GM21619 (cell line): ENCODE measurements at regions not wholly inside any gene's neighbourhood (a gene's known extent, or its start where the extent isn't known, plus 50 kb on each side); places are given as distances from the start of the nearest gene placed in this dataset.

Experiments
- ATAC-seq: cut with Tn5 transposase; IDR thresholded peaks from one replicate; pipeline ENCODE4 v1.9.1; 2021; ENCODE audit not compliant: unreplicated experiment

- no peak for ATAC-seq
Observed at GRCh38 chr1:235925016-235925415, 58.3 kb upstream of the LYST start.

GRCh38 chr1:235923466-235924021 lies 56.8 kb upstream of the LYST start:
- ATAC-seq: no peak

- no peak for ATAC-seq
Observed at GRCh38 chr1:235920596-235921375, 54.1 kb upstream of the LYST start.

GRCh38 chr1:235919833-235920441 lies 53.2 kb upstream of the LYST start:
- no peak for ATAC-seq

- ATAC-seq: no peak
Observed at GRCh38 chr1:235919127-235919832, 52.6 kb upstream of the LYST start.

GRCh38 chr1:235918465-235918864 lies 51.8 kb upstream of the LYST start:
- no peak for ATAC-seq

GRCh38 chr1:235918032-235918431 lies 51.3 kb upstream of the LYST start:
- no peak for ATAC-seq

- peak; percentile 82 for ATAC-seq
Observed at GRCh38 chr1:235917267-235917811, 50.6 kb upstream of the LYST start.
